ENCODE measurements at regions not wholly inside any gene's neighbourhood (a gene's known extent, or its start where the extent isn't known, plus 50 kb on each side); places are given as distances from the start of the nearest gene placed in this dataset.

GRCh38 chr15:46552316-46552715, 917.5 kb downstream of the SQOR start:
- ATAC-seq (no peak), DNase-seq (ENCODE audit: low read depth, low spot score) (no peak)
- Histone ChIP-seq H3K27me3 (ENCODE audit: insufficient read depth, low read length) (no peaks in the 10 kb centered on the region), H3K4me3 (replicated peaks in 1 of 2; ENCODE audit: low read depth in 1 of 2, low read length in 2 of 2) (no peak overlapping the region), H3K36me3 (ENCODE audit: control insufficient read depth in 1 of 2, insufficient read depth in 2 of 2, low read length in 2 of 2) (no peaks in the 10 kb centered on the region), H2AFZ (ENCODE audit: low read depth, low read length, poor library complexity, severe bottlenecking) (no peak overlapping the region), H3K4me1 (ENCODE audit: control insufficient read depth in 1 of 2, insufficient read depth in 2 of 2, low read length in 2 of 2) (no peaks in the 10 kb centered on the region), H3K79me2 (ENCODE audit: insufficient read depth, low read length) (no peaks in the 10 kb centered on the region), H3K9ac (ENCODE audit: low read length) (no peak overlapping the region), H4K20me1 (ENCODE audit: insufficient read depth) (no peaks in the 10 kb centered on the region), H3K4me2 (ENCODE audit: low read length) (no peak overlapping the region), H3K27ac (ENCODE audit: low read depth, low read length) (no peak overlapping the region), H3K9me2 (ENCODE audit: insufficient read depth) (no peaks in the 10 kb centered on the region), H3K9me3 (ENCODE audit: control insufficient read depth in 1 of 2, insufficient read depth in 1 of 2, low read depth in 1 of 2, low read length in 2 of 2) (peaks cover 15 to 47% of the 10 kb centered on the region in 2 experiments; a peak in 2 of 4 replicates)
- RAD21 ChIA-PET (ENCODE audit: low non-redundant PET in 1 of 2, low total read pairs in 2 of 2, uncharacterized antibody in 2 of 2, unreplicated experiment in 2 of 2): interaction anchor here in 1 of 2 experiments (0.7 kb wide), 1 partner anchor 31 kb away, joined by 4 read pairs; no protein-coding TSS in a partner anchor
- POLR2A ChIA-PET: no interaction called here
- TF ChIP-seq MAX (IDR thresholded peaks at IDR 0.05) (no peak), SRF (IDR thresholded peaks at IDR 0.05; ENCODE audit: low read depth) (no peak), FOSL1 (IDR thresholded peaks at IDR 0.05; ENCODE audit: low read depth) (no peak), ATF3 (IDR thresholded peaks at IDR 0.05) (no peak), ZBTB33 (IDR thresholded peaks at IDR 0.05; ENCODE audit: extremely low read depth, insufficient replicate concordance, low read length) (no peak), CTCF (IDR thresholded peaks at IDR 0.05 in 2 of 3, conservative IDR thresholded peaks at IDR 0.05 in 1 of 3; ENCODE audit: borderline replicate concordance in 1 of 3, insufficient read depth in 1 of 3, low read depth in 2 of 3, low read length in 2 of 3) (no peak), EGR1 (IDR thresholded peaks at IDR 0.05; ENCODE audit: low read depth) (no peak), CBX3 (IDR thresholded peaks at IDR 0.05; ENCODE audit: low read depth) (no peak), TCF7L2 (IDR thresholded peaks at IDR 0.05; ENCODE audit: borderline replicate concordance, extremely low read depth, insufficient read depth, insufficient read length) (no peak), SIN3A (IDR thresholded peaks at IDR 0.05; ENCODE audit: low read depth) (no peak), ELF1 (IDR thresholded peaks at IDR 0.05; ENCODE audit: borderline replicate concordance, low read depth) (no peak), RAD21 (IDR thresholded peaks at IDR 0.05; ENCODE audit: low read depth) (no peak), CEBPB (IDR thresholded peaks at IDR 0.05; ENCODE audit: low read depth) (no peak), POLR2A (IDR thresholded peaks at IDR 0.05; ENCODE audit: borderline replicate concordance, extremely low read depth, insufficient read depth, insufficient read length) (no peak)
- intact Hi-C loops (cut with micrococcal nuclease): no loop called here
- BruUV-seq (replicated peaks): no TSS peak
- CTCF ChIA-PET: no interaction called here

Data from HCT116 (cell line).